ENCODE measurements at regions not wholly inside any gene's neighbourhood (a gene's known extent, or its start where the extent isn't known, plus 50 kb on each side); places are given as distances from the start of the nearest gene placed in this dataset.
"Not testable (repeated sequence)": the region's sequence is repeated elsewhere in the genome, so short reads cannot be mapped to it uniquely, and the experiment has no call there.

GRCh38 chrX:124717537-124717936, 371.2 kb downstream of the SH2D1A start:
- DNase-seq (ENCODE audit: low spot score), result no peak

GRCh38 chrX:124719060-124719459, 372.7 kb downstream of the SH2D1A start:
- no peak for DNase-seq (ENCODE audit: low spot score)

- DNase-seq (ENCODE audit: low spot score), result no peak
Observed at GRCh38 chrX:124720532-124720931, 374.2 kb downstream of the SH2D1A start.

GRCh38 chrX:124725502-124725901, 379.1 kb downstream of the SH2D1A start:
- no peak for DNase-seq (ENCODE audit: low spot score)

- no peak for DNase-seq (ENCODE audit: low spot score)
Observed at GRCh38 chrX:124726292-124726691, 379.9 kb downstream of the SH2D1A start.

- no peak for DNase-seq (ENCODE audit: low spot score)
Observed at GRCh38 chrX:124726881-124727280, 380.5 kb downstream of the SH2D1A start.

- peak; percentile 58 for DNase-seq (ENCODE audit: low spot score)
Observed at GRCh38 chrX:124736553-124737270, 390.3 kb downstream of the SH2D1A start.

- no peak for DNase-seq (ENCODE audit: low spot score)
Observed at GRCh38 chrX:124737771-124738170, 391.4 kb downstream of the SH2D1A start.

GRCh38 chrX:124747295-124747694, 400.9 kb downstream of the SH2D1A start:
- no peak for DNase-seq (ENCODE audit: low spot score)

GRCh38 chrX:124764354-124764753, 418.0 kb downstream of the SH2D1A start:
- no peak for DNase-seq (ENCODE audit: low spot score)

- no peak for DNase-seq (ENCODE audit: low spot score)
Observed at GRCh38 chrX:124769166-124769565, 422.8 kb downstream of the SH2D1A start.

GRCh38 chrX:124771292-124771691, 424.9 kb downstream of the SH2D1A start:
- DNase-seq (ENCODE audit: low spot score), result no peak

- not testable (repeated sequence) for DNase-seq (ENCODE audit: low spot score)
Observed at GRCh38 chrX:124788253-124788652, 441.9 kb downstream of the SH2D1A start.

- not testable (repeated sequence) for DNase-seq (ENCODE audit: low spot score)
Observed at GRCh38 chrX:124789874-124790273, 443.5 kb downstream of the SH2D1A start.

- no peak for DNase-seq (ENCODE audit: low spot score)
Observed at GRCh38 chrX:124791492-124792095, 445.2 kb downstream of the SH2D1A start.

- no peak for DNase-seq (ENCODE audit: low spot score)
Observed at GRCh38 chrX:124796989-124797388, 450.6 kb downstream of the SH2D1A start.

- DNase-seq (ENCODE audit: low spot score), result no peak
Observed at GRCh38 chrX:124804962-124805361, 458.6 kb downstream of the SH2D1A start.

- DNase-seq (ENCODE audit: low spot score), result no peak
Observed at GRCh38 chrX:124805486-124805885, 459.1 kb downstream of the SH2D1A start.

GRCh38 chrX:124814106-124814505, 467.7 kb downstream of the SH2D1A start:
- DNase-seq (ENCODE audit: low spot score), result no peak

- no peak for DNase-seq (ENCODE audit: low spot score)
Observed at GRCh38 chrX:124818033-124818432, 471.7 kb downstream of the SH2D1A start.

- DNase-seq (ENCODE audit: low spot score), result no peak
Observed at GRCh38 chrX:124818764-124819163, 472.4 kb downstream of the SH2D1A start.

GRCh38 chrX:124820738-124821137, 474.4 kb downstream of the SH2D1A start:
- DNase-seq (ENCODE audit: low spot score), result no peak

- no peak for DNase-seq (ENCODE audit: low spot score)
Observed at GRCh38 chrX:124827258-124827845, 481.0 kb downstream of the SH2D1A start.
